ENCODE measurements at regions not wholly inside any gene's neighbourhood (a gene's known extent, or its start where the extent isn't known, plus 50 kb on each side); places are given as distances from the start of the nearest gene placed in this dataset.

GRCh38 chr4:155524926-155525455 lies 141.7 kb upstream of the GUCY1A1 start:
- Histone ChIP-seq H3K27ac (peak overlapping the region in 1 of 4 donors; percentile 76), H3K27me3 (no peaks in the 10 kb centered on the region), H3K36me3 (no peaks in the 10 kb centered on the region), H3K4me3 (no peak overlapping the region), H3K4me1 (peaks cover 7 to 57% (median 11%) of the 10 kb centered on the region in 3 donors), H3K9me3 (no peaks in the 10 kb centered on the region)
- 48 to 72% methylated on average over 3 of the region's 3 CpGs for WGBS, 2 donors (ENCODE audit: low coverage in 1 of 2)
- ATAC-seq = no peak
- TF ChIP-seq POLR2A (IDR thresholded peaks at IDR 0.05) (no peak), EP300 (IDR thresholded peaks at IDR 0.05) (no peak), CTCF (IDR thresholded peaks at IDR 0.05) (no peak), POLR2AphosphoS5 (IDR thresholded peaks at IDR 0.05) (no peak)

DNA sequence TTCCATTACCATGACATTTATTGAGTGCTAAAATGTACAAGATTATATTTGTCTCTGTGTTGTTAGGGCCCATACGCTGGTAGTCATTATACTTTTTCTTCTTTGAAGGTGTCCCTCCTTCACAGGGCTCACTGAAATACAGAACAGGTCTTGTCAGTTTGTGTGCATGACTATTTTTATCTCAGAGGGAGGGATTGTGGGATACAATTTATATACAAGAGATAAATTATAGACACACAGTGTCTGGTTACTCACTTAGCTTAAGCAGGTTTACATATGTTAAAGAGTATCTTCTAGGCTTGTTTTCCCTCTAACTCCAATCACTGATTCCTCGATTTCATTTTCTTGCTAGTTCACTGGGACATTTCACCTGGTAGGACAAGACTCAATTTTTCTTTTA lies 143.3 kb upstream of the GUCY1A1 start:
- no peak for ATAC-seq

DNA sequence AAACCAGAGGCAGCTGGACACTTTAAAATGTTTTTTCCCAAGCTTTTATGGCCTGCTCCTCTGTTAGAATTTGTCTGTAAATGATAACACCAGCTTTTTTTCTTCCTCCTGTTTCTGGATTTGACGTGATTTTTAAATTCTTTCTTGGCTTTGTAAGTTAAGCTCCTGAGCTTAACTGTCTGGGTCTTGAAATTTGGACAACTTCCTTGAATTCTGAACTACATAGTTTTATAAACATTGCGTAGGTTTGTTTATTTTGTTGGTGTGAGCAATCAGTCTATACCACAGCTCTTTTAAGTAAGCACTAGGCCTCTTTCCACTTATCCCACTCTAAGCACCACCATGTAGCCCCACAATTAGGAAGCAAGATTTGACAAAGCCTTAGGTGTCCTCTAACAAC lies 144.4 kb upstream of the GUCY1A1 start:
- no peaks in the 10 kb centered on the region for H3K27me3 ChIP-seq
- no peak for ATAC-seq
- no peak overlapping the region for H3K4me3 ChIP-seq
- WGBS, 2 donors (ENCODE audit: low coverage in 1 of 2) = 19 to 25% methylated on average over 2 of the region's 2 CpGs
- TF ChIP-seq POLR2AphosphoS5 (IDR thresholded peaks at IDR 0.05) (peak; percentile 12), CTCF (IDR thresholded peaks at IDR 0.05) (no peak)
- peaks cover 6 to 47% (median 11%) of the 10 kb centered on the region in 3 donors for H3K4me1 ChIP-seq
- no peaks in the 10 kb centered on the region for H3K9me3 ChIP-seq
- peak overlapping the region in 3 of 4 donors; percentile 22 to 56 (median 39) for H3K27ac ChIP-seq
- no peaks in the 10 kb centered on the region for H3K36me3 ChIP-seq

More for the DNA sequence above, 143.3 kb upstream of the GUCY1A1 start:
- H3K36me3 ChIP-seq = no peaks in the 10 kb centered on the region
- H3K4me3 ChIP-seq = no peak overlapping the region
- WGBS, 2 donors (ENCODE audit: low coverage in 1 of 2) = 34 to 40% methylated on average over 2 of the region's 2 CpGs
- no peaks in the 10 kb centered on the region for H3K9me3 ChIP-seq
- H3K27me3 ChIP-seq = no peaks in the 10 kb centered on the region
- peak overlapping the region in 1 of 4 donors; percentile 56 for H3K27ac ChIP-seq
- H3K4me1 ChIP-seq = peaks cover 7 to 57% (median 11%) of the 10 kb centered on the region in 3 donors
- TF ChIP-seq POLR2AphosphoS5 (IDR thresholded peaks at IDR 0.05) = no peak
- TF ChIP-seq POLR2A (IDR thresholded peaks at IDR 0.05) = no peak
- TF ChIP-seq EP300 (IDR thresholded peaks at IDR 0.05) = no peak
- TF ChIP-seq CTCF (IDR thresholded peaks at IDR 0.05) = no peak

DNA sequence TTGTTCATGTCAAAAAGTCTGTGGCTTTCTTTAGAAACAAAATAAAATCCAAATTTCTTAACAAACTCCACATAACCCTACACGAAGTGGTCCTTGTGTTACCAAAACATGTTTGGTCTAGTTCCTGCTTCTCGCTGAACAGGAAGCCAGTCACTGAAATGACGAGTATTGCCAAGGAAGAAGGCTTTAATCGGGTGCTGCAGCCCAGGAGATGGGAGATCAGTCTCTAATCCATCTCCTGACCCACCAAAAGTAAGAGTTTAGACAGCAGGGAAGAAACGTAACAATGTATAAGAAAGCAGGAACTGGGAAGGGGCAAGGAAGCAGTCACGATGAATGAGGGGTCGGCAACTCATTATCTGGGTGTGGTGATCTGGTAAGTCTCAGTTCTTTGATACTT lies 144.6 kb upstream of the MAP9 start:
- TF ChIP-seq EP300 (IDR thresholded peaks at IDR 0.05) (no peak), POLR2AphosphoS5 (IDR thresholded peaks at IDR 0.05) (no peak), POLR2A (IDR thresholded peaks at IDR 0.05) (no peak), CTCF (IDR thresholded peaks at IDR 0.05) (no peak)
- WGBS, 2 donors (ENCODE audit: low coverage in 1 of 2) = 66 to 90% methylated on average over 5 of the region's 7 CpGs
- peak overlapping the region in 1 of 4 donors; percentile 56 for H3K27ac ChIP-seq
- H3K4me1 ChIP-seq = peaks cover 0 to 39% (median 8%) of the 10 kb centered on the region in 3 donors
- no peaks in the 10 kb centered on the region for H3K27me3 ChIP-seq
- no peak for ATAC-seq
- no peaks in the 10 kb centered on the region for H3K36me3 ChIP-seq
- H3K4me3 ChIP-seq = no peak overlapping the region
- no peaks in the 10 kb centered on the region for H3K9me3 ChIP-seq

- H3K4me3 ChIP-seq = no peak overlapping the region
- H3K36me3 ChIP-seq = no peaks in the 10 kb centered on the region
- H3K4me1 ChIP-seq = peaks cover 0 to 19% (median 3%) of the 10 kb centered on the region in 3 donors
- no peak overlapping the region for H3K27ac ChIP-seq
- no peak for ATAC-seq
- no peaks in the 10 kb centered on the region for H3K9me3 ChIP-seq
- no peaks in the 10 kb centered on the region for H3K27me3 ChIP-seq
- TF ChIP-seq POLR2A (IDR thresholded peaks at IDR 0.05) (no peak), EP300 (IDR thresholded peaks at IDR 0.05) (no peak), CTCF (IDR thresholded peaks at IDR 0.05) (no peak), POLR2AphosphoS5 (IDR thresholded peaks at IDR 0.05) (no peak)
- WGBS, 2 donors (ENCODE audit: low coverage in 1 of 2) = 82 to 90% methylated on average over 3 of the region's 3 CpGs
These were observed 138.8 kb upstream of the MAP9 start for GRCh38 chr4:155515444-155516075.

Data from gastroesophageal sphincter (tissue), 4 donors.